H1 (cell line): ENCODE measurements at regions not wholly inside any gene's neighbourhood (a gene's known extent, or its start where the extent isn't known, plus 50 kb on each side); places are given as distances from the start of the nearest gene placed in this dataset.
A peak's percentile ranks its signal among the peaks of the same experiment; 100 is the strongest.

Source experiments
- CTCF ChIA-PET: fragments of 300-600 bp; sonication (Branson Sonifier 250); formaldehyde crosslinking; loops from one replicate; lab custom pipeline; 2021; ENCODE audit not compliant: partially characterized antibody; lab: Charles Lee
- POLR2A ChIA-PET: fragments of 300-600 bp; sonication (Branson Sonifier 250); formaldehyde crosslinking; loops from one replicate; lab custom pipeline; 2021; ENCODE audit warnings: inconsistent platforms; ENCODE audit not compliant: partially characterized antibody; lab: Charles Lee
- DNase-seq, 2 experiments: peaks; one replicate each; pipeline versions ENCODE4 v3.0.0 to v3.0.0-alpha.2; 2010 to 2022; ENCODE audit warnings: low spot score in 2 of 2, low read depth in 1 of 2, mixed read lengths in 1 of 2
- FAIRE-seq: peaks from 2 replicates; lab custom pipeline; 2011; peaks lifted over from hg19 to GRCh38; lab: Jason Lieb, UNC
- H2AFZ ChIP-seq: 2 replicates; pipeline ENCODE4 v1.8.1; 2012; ENCODE audit warnings: low read length, inconsistent platforms
- H2AK5ac ChIP-seq: 2 replicates; pipeline ENCODE4 v1.6.1; 2013; ENCODE audit warnings: low read depth, low read length
- H2BK120ac ChIP-seq: replicated peaks from 2 replicates; pipeline ENCODE3; 2013; ENCODE audit warnings: low read depth, low read length, inconsistent platforms
- H2BK12ac ChIP-seq: 2 replicates; pipeline ENCODE4 v1.6.1; 2013; ENCODE audit warnings: low read depth, low read length
- H2BK15ac ChIP-seq: 2 replicates; pipeline ENCODE4 v1.6.1; 2013; ENCODE audit warnings: low read length
- H2BK20ac ChIP-seq: 2 replicates; pipeline ENCODE4 v1.6.1; 2013; ENCODE audit warnings: low read length
- H2BK5ac ChIP-seq: 2 replicates; pipeline ENCODE4 v1.6.1; 2013; ENCODE audit warnings: low read depth, low read length
- H3K14ac ChIP-seq: 2 replicates; pipeline ENCODE4 v1.6.1; 2013; ENCODE audit warnings: inconsistent platforms; ENCODE audit not compliant: insufficient read length
- H3K18ac ChIP-seq: 2 replicates; pipeline ENCODE4 v1.6.1; 2013; ENCODE audit warnings: low read length; ENCODE audit errors: extremely low read depth
- H3K23ac ChIP-seq: 2 replicates; pipeline ENCODE4 v1.6.1; 2013; ENCODE audit warnings: inconsistent platforms; ENCODE audit not compliant: insufficient read length
- H3K23me2 ChIP-seq: 2 replicates; pipeline ENCODE4 v1.6.1; 2013; ENCODE audit warnings: low read depth, low read length
- H3K27ac ChIP-seq: 2 replicates; pipeline ENCODE4 v1.6.1; 2011; ENCODE audit warnings: low read depth, low read length, inconsistent platforms
- H3K27me3 ChIP-seq, 4 experiments: replicated peaks in 1 of 4; 1 replicate in 1 of 4; 2 replicates in 3 of 4; pipeline versions ENCODE4 v1.6.1 to v1.8.1; 2011 to 2013; ENCODE audit warnings: low read length in 3 of 4, mild to moderate bottlenecking in 3 of 4, inconsistent platforms in 2 of 4, mixed read lengths in 2 of 4, moderate library complexity in 1 of 4; ENCODE audit not compliant: control insufficient read depth in 3 of 4, insufficient read depth in 3 of 4; ENCODE audit errors: extremely low read depth in 1 of 4
- H3K36me3 ChIP-seq, 4 experiments: 2 replicates each; pipeline versions ENCODE4 v1.6.1 to v1.8.1; 2011 to 2013; ENCODE audit warnings: mild to moderate bottlenecking in 4 of 4, low read length in 3 of 4, moderate library complexity in 2 of 4, control low read depth in 1 of 4, inconsistent platforms in 1 of 4; ENCODE audit not compliant: insufficient read depth in 4 of 4, control insufficient read depth in 2 of 4
- H3K4ac ChIP-seq: replicated peaks from 2 replicates; pipeline ENCODE3; 2013; ENCODE audit warnings: low read length, low read depth, mixed read lengths, inconsistent platforms; ENCODE audit not compliant: insufficient read length
- H3K4me1 ChIP-seq, 4 experiments: replicated peaks in 1 of 4; 1 replicate in 1 of 4; 2 replicates in 3 of 4; pipeline versions ENCODE4 v1.6.1 to v1.8.1; 2011 to 2013; ENCODE audit warnings: low read length in 3 of 4, inconsistent platforms in 2 of 4, mixed read lengths in 1 of 4; ENCODE audit not compliant: insufficient read depth in 4 of 4, control insufficient read depth in 3 of 4
- H3K4me2 ChIP-seq, 2 experiments: 2 replicates each; pipeline versions ENCODE4 v1.6.1 to v1.8.1; 2011 to 2013; ENCODE audit warnings: low read depth in 2 of 2, low read length in 2 of 2, control low read depth in 1 of 2, inconsistent platforms in 1 of 2, mild to moderate bottlenecking in 1 of 2; ENCODE audit not compliant: insufficient read depth in 1 of 2
- H3K4me3 ChIP-seq, 4 experiments: fragments of 200-600, 300-600 bp in 1 of 4; sonication (generic), shearing (Covaris generic), sonication (Bioruptor Twin) in 1 of 4; 2 replicates each; pipeline versions ENCODE4 v1.5.1 to v1.8.1; 2011 to 2016; ENCODE audit warnings: low read length in 4 of 4, low read depth in 3 of 4, control low read depth in 2 of 4, inconsistent platforms in 2 of 4, mild to moderate bottlenecking in 2 of 4, mixed read lengths in 1 of 4, moderate library complexity in 1 of 4; ENCODE audit not compliant: insufficient read depth in 2 of 4; ENCODE audit errors: extremely low read depth in 1 of 4
- H3K56ac ChIP-seq: replicated peaks from 2 replicates; pipeline ENCODE3; 2013; ENCODE audit warnings: low read depth, mild to moderate bottlenecking, mixed read lengths, low read length, inconsistent platforms; ENCODE audit not compliant: insufficient read length
- H3K79me1 ChIP-seq: 2 replicates; pipeline ENCODE4 v1.6.1; 2013; ENCODE audit warnings: low read depth, low read length, control low read depth
- H3K79me2 ChIP-seq, 2 experiments: 2 replicates each; pipeline versions ENCODE4 v1.6.1 to v1.8.1; 2012 to 2013; ENCODE audit warnings: low read length in 2 of 2, mild to moderate bottlenecking in 2 of 2, inconsistent platforms in 1 of 2; ENCODE audit not compliant: insufficient read depth in 2 of 2, control insufficient read depth in 1 of 2
- H3K9ac ChIP-seq, 4 experiments: replicated peaks in 1 of 4; 1 replicate in 1 of 4; 2 replicates in 3 of 4; pipeline versions ENCODE4 v1.6.1 to v1.8.1; 2011 to 2013; ENCODE audit warnings: low read depth in 3 of 4, low read length in 3 of 4, control low read depth in 2 of 4, mild to moderate bottlenecking in 2 of 4, moderate library complexity in 2 of 4, inconsistent platforms in 1 of 4; ENCODE audit errors: extremely low read depth in 1 of 4
- H3K9me3 ChIP-seq, 2 experiments: 2 replicates each; pipeline versions ENCODE4 v1.6.1 to v1.8.1; 2012 to 2013; ENCODE audit warnings: mild to moderate bottlenecking in 2 of 2, moderate library complexity in 2 of 2, control low read depth in 1 of 2, inconsistent platforms in 1 of 2, low read depth in 1 of 2, low read length in 1 of 2, mixed read lengths in 1 of 2; ENCODE audit not compliant: insufficient read depth in 2 of 2
- H4K20me1 ChIP-seq, 2 experiments: replicated peaks in 1 of 2; 2 replicates each; pipeline versions ENCODE3 to v1.8.1; 2011 to 2013; ENCODE audit warnings: inconsistent platforms in 2 of 2, low read length in 2 of 2, mild to moderate bottlenecking in 1 of 2; ENCODE audit not compliant: insufficient read depth in 2 of 2, control insufficient read depth in 1 of 2
- H4K5ac ChIP-seq: 2 replicates; pipeline ENCODE4 v1.6.1; 2013; ENCODE audit warnings: low read length, low read depth, mixed read lengths, inconsistent platforms; ENCODE audit not compliant: insufficient read length
- H4K8ac ChIP-seq: 2 replicates; pipeline ENCODE4 v1.8.0; 2013; ENCODE audit warnings: mild to moderate bottlenecking, moderate library complexity, low read length, inconsistent platforms; ENCODE audit not compliant: insufficient read depth; ENCODE audit errors: extremely low read depth
- H4K91ac ChIP-seq: replicated peaks from 2 replicates; pipeline ENCODE3; 2013; ENCODE audit warnings: low read length, mixed read lengths, inconsistent platforms; ENCODE audit not compliant: insufficient read length
- CEBPB ChIP-seq: IDR thresholded peaks from 2 replicates; pipeline ENCODE4 v1.6.1; 2012; ENCODE audit warnings: low read depth, low read length
- CHD1 ChIP-seq: IDR thresholded peaks from 2 replicates; pipeline ENCODE4 v1.6.1; 2012; ENCODE audit warnings: low read depth, low read length, improper control_type of control experiment
- GTF2F1 ChIP-seq: IDR thresholded peaks from 2 replicates; pipeline ENCODE4 v1.6.1; 2012; ENCODE audit warnings: low read depth, low read length, improper control_type of control experiment, borderline replicate concordance
- HDAC6 ChIP-seq: IDR thresholded peaks from one replicate; pipeline ENCODE4 v1.7.1; 2012; ENCODE audit warnings: low read depth, mild to moderate bottlenecking, inconsistent platforms, low read length, moderate library complexity
- KDM1A ChIP-seq: fragments of 200-600, 300-600 bp; sonication (generic); IDR thresholded peaks from 2 replicates; pipeline ENCODE4 v1.7.1; 2016; ENCODE audit warnings: mild to moderate bottlenecking, low read length, borderline replicate concordance
- PHF8 ChIP-seq: fragments of 200-600 bp; sonication (generic); conservative IDR thresholded peaks from 2 replicates; pipeline ENCODE4 v1.7.1; 2012; ENCODE audit warnings: low read depth, mild to moderate bottlenecking, inconsistent platforms, low read length, moderate library complexity
- SP1 ChIP-seq: IDR thresholded peaks from 2 replicates; pipeline ENCODE4 v1.6.1; 2011; ENCODE audit warnings: low read depth, low read length
- SRF ChIP-seq: IDR thresholded peaks from 2 replicates; pipeline ENCODE4 v1.6.1; 2011; ENCODE audit warnings: mild to moderate bottlenecking, low read depth, low read length, moderate library complexity
- TBP ChIP-seq: IDR thresholded peaks from 2 replicates; pipeline ENCODE4 v1.6.1; 2011; ENCODE audit warnings: low read depth, low read length, improper control_type of control experiment
- YY1 ChIP-seq: IDR thresholded peaks from 2 replicates; pipeline ENCODE4 v1.6.1; 2011; ENCODE audit warnings: low read depth, mild to moderate bottlenecking, low read length
- ZNF274 ChIP-seq: IDR thresholded peaks from 2 replicates; pipeline ENCODE4 v1.7.0; 2012; ENCODE audit warnings: low read length, borderline replicate concordance; ENCODE audit errors: extremely low read depth
- WGBS, 2 experiments: shearing (Covaris generic) in 1 of 2; methylation state at CpG; one replicate each; pipeline versions ENCODE4 v1.1.6 to v1.1.7; 2013 to 2015; ENCODE audit warnings: low lambda C conversion rate in 2 of 2, mixed read lengths in 2 of 2, inconsistent platforms in 1 of 2, low coverage in 1 of 2, missing lambda C conversion rate in 1 of 2; ENCODE audit not compliant: insufficient replicate concordance in 2 of 2, insufficient coverage in 1 of 2, insufficient read length in 1 of 2; ENCODE audit errors: extremely low coverage in 1 of 2, missing lambda C conversion rate in 1 of 2; 5-methylcytosine and 5-hydroxymethylcytosine counted together
- TF ChIP-seq, protein P1 (sequence below): IDR thresholded peaks from 2 replicates; pipeline ENCODE4 v1.6.1; 2012; ENCODE audit warnings: low read length, inconsistent platforms

DNA sequence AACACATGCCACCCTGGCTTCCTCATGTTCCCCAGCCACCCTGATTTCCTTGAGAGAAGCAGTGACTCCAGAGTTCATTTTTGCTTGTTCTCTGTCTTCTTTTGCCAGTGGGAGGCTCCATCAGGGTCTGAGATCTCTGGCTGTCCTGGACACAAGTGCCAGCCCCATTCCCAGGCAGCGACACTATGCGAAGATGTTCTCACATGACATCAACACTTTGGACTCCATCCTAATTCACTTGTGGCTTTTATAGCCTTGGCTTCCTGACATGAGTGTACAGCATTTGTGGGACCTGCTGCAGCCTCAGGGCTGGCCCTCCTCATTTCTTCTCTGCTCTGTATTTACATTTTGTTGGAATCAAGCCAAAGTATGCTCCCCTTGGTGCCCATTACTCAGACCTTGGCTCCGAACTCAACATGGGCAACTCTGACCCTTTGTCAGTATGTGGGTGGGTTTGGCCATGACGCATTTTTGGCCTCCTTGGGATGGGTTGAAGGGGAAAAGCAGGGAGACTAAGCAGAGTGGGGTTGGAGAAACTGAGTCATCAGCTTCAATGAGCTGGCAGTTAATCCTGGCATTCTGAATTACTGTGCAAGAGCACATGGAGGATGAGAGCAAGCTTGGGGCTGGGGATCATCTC lies 119.0 kb upstream of the EEF2KMT start:
- Histone ChIP-seq H3K79me2 (no peaks in the 10 kb centered on the region), H3K4me1 (peaks cover 3 to 16% (median 7%) of the 10 kb centered on the region in 4 experiments; a peak in 5 of 7 replicates), H2BK15ac (0 out of 2 replicates have a peak overlapping the region, but pooled peaks have one; percentile 37), H3K4ac (no peak overlapping the region), H3K23me2 (no peaks in the 10 kb centered on the region; the same call in 1 of the 2 replicates), H3K23ac (no peak overlapping the region), H3K9me3 (peaks cover 0 to 6% of the 10 kb centered on the region in 2 experiments; a peak in 3 of 4 replicates), H2AK5ac (no peak overlapping the region), H4K20me1 (no peaks in the 10 kb centered on the region), H2BK20ac (no peak overlapping the region), H3K27ac (no peak overlapping the region), H3K27me3 (peaks cover 0 to 4% (median under 1%) of the 10 kb centered on the region in 4 experiments; a peak in 4 of 7 replicates), H2BK120ac (no peak overlapping the region), H2BK5ac (no peak overlapping the region), H3K14ac (no peak overlapping the region), H3K18ac (no peak overlapping the region), H3K4me3 (no peak overlapping the region), H4K91ac (no peak overlapping the region), H4K8ac (no peak overlapping the region), H4K5ac (no peak overlapping the region), H2AFZ (no peak overlapping the region), H3K36me3 (no peaks in the 10 kb centered on the region), H3K79me1 (no peaks in the 10 kb centered on the region), H2BK12ac (no peak overlapping the region; the same call in 1 of the 2 replicates), H3K56ac (no peak overlapping the region), H3K4me2 (no peak overlapping the region), H3K9ac (no peak overlapping the region)
- ChIA-PET CTCF (interaction anchor here (1.0 kb wide), 1 partner anchor 10 kb away, joined by 4 read pairs; no protein-coding TSS in a partner anchor), POLR2A (no interaction called here)
- DNase-seq (no peak), FAIRE-seq (no peak)
- WGBS, 2 experiments, result 89% methylated on average over 4 of the region's 4 CpGs; no CpG with 5 or more reads in 1 of the 2 experiments
- TF ChIP-seq, protein P1, sequence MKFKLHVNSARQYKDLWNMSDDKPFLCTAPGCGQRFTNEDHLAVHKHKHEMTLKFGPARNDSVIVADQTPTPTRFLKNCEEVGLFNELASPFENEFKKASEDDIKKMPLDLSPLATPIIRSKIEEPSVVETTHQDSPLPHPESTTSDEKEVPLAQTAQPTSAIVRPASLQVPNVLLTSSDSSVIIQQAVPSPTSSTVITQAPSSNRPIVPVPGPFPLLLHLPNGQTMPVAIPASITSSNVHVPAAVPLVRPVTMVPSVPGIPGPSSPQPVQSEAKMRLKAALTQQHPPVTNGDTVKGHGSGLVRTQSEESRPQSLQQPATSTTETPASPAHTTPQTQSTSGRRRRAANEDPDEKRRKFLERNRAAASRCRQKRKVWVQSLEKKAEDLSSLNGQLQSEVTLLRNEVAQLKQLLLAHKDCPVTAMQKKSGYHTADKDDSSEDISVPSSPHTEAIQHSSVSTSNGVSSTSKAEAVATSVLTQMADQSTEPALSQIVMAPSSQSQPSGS, result no peak
- TF ChIP-seq ZNF274, result no peak
- no peak for TF ChIP-seq CEBPB
- no peak for TF ChIP-seq PHF8
- TF ChIP-seq YY1, result no peak
- no peak for TF ChIP-seq HDAC6
- no peak for TF ChIP-seq KDM1A
- no peak for TF ChIP-seq CHD1
- TF ChIP-seq GTF2F1, result no peak
- no peak for TF ChIP-seq SP1
- no peak for TF ChIP-seq TBP
- no peak for TF ChIP-seq SRF
